ENCODE measurements at regions not wholly inside any gene's neighbourhood (a gene's known extent, or its start where the extent isn't known, plus 50 kb on each side); places are given as distances from the start of the nearest gene placed in this dataset.

- no peaks in the 10 kb centered on the region for H3K4me1 ChIP-seq (ENCODE audit: control insufficient read depth, insufficient read depth, low read length)
- H3K27ac ChIP-seq (ENCODE audit: low read length), result no peak overlapping the region
- no peak for DNase-seq
- no peaks in the 10 kb centered on the region for H3K9me3 ChIP-seq (ENCODE audit: control insufficient read depth, low read depth, low read length)
- H3K4me3 ChIP-seq (ENCODE audit: low read length), result no peak overlapping the region
- H3K27me3 ChIP-seq (ENCODE audit: control insufficient read depth, insufficient read depth, low read length), result no peaks in the 10 kb centered on the region
- WGBS (ENCODE audit: insufficient coverage, low lambda C conversion rate), result 60% methylated on average over 2 of the region's 11 CpGs
- H3K36me3 ChIP-seq (ENCODE audit: control insufficient read depth, insufficient read depth, low read length), result no peaks in the 10 kb centered on the region
Observed at GRCh38 chr1:221227872-221228337, 348.7 kb downstream of the HLX start.

- no peaks in the 10 kb centered on the region for H3K4me1 ChIP-seq (ENCODE audit: control insufficient read depth, insufficient read depth, low read length)
- no peaks in the 10 kb centered on the region for H3K36me3 ChIP-seq (ENCODE audit: control insufficient read depth, insufficient read depth, low read length)
- no peaks in the 10 kb centered on the region for H3K9me3 ChIP-seq (ENCODE audit: control insufficient read depth, low read depth, low read length)
- no peak for DNase-seq
- no CpG with 5 or more reads among the region's 5 CpGs for WGBS (ENCODE audit: insufficient coverage, low lambda C conversion rate)
- no peaks in the 10 kb centered on the region for H3K27me3 ChIP-seq (ENCODE audit: control insufficient read depth, insufficient read depth, low read length)
- H3K27ac ChIP-seq (ENCODE audit: low read length), result no peak overlapping the region
- no peak overlapping the region for H3K4me3 ChIP-seq (ENCODE audit: low read length)
Observed at GRCh38 chr1:221228594-221228993, 349.4 kb downstream of the HLX start.

- no peaks in the 10 kb centered on the region for H3K9me3 ChIP-seq (ENCODE audit: control insufficient read depth, low read depth, low read length)
- H3K4me3 ChIP-seq (ENCODE audit: low read length), result no peak overlapping the region
- WGBS (ENCODE audit: insufficient coverage, low lambda C conversion rate), result no CpG with 5 or more reads among the region's 1 CpG
- H3K27me3 ChIP-seq (ENCODE audit: control insufficient read depth, insufficient read depth, low read length), result no peaks in the 10 kb centered on the region
- H3K36me3 ChIP-seq (ENCODE audit: control insufficient read depth, insufficient read depth, low read length), result no peaks in the 10 kb centered on the region
- no peak overlapping the region for H3K27ac ChIP-seq (ENCODE audit: low read length)
- no peaks in the 10 kb centered on the region for H3K4me1 ChIP-seq (ENCODE audit: control insufficient read depth, insufficient read depth, low read length)
- DNase-seq, result peak; percentile 1 to 8
Observed at GRCh38 chr1:221230605-221231004, 351.4 kb downstream of the HLX start.

GRCh38 chr1:221234791-221235190 is 355.5 kb downstream of the HLX start:
- Histone ChIP-seq H3K4me3 (ENCODE audit: low read length) (no peak overlapping the region), H3K27ac (ENCODE audit: low read length) (no peak overlapping the region), H3K27me3 (ENCODE audit: control insufficient read depth, insufficient read depth, low read length) (no peaks in the 10 kb centered on the region), H3K36me3 (ENCODE audit: control insufficient read depth, insufficient read depth, low read length) (no peaks in the 10 kb centered on the region), H3K9me3 (ENCODE audit: control insufficient read depth, low read depth, low read length) (no peaks in the 10 kb centered on the region), H3K4me1 (ENCODE audit: control insufficient read depth, insufficient read depth, low read length) (no peaks in the 10 kb centered on the region)
- WGBS (ENCODE audit: insufficient coverage, low lambda C conversion rate), result 100% methylated on average over 1 of the region's 2 CpGs
- DNase-seq, result no peak

GRCh38 chr1:221237587-221237986 is 358.3 kb downstream of the HLX start:
- Histone ChIP-seq H3K4me1 (ENCODE audit: control insufficient read depth, insufficient read depth, low read length) (no peaks in the 10 kb centered on the region), H3K4me3 (ENCODE audit: low read length) (no peak overlapping the region), H3K9me3 (ENCODE audit: control insufficient read depth, low read depth, low read length) (no peaks in the 10 kb centered on the region), H3K36me3 (ENCODE audit: control insufficient read depth, insufficient read depth, low read length) (no peaks in the 10 kb centered on the region), H3K27me3 (ENCODE audit: control insufficient read depth, insufficient read depth, low read length) (no peaks in the 10 kb centered on the region), H3K27ac (ENCODE audit: low read length) (no peak overlapping the region)
- no peak for DNase-seq
- WGBS (ENCODE audit: insufficient coverage, low lambda C conversion rate), result no CpG with 5 or more reads among the region's 3 CpGs

GRCh38 chr1:221239181-221239580 is 359.9 kb downstream of the HLX start:
- Histone ChIP-seq H3K27ac (ENCODE audit: low read length) (no peak overlapping the region), H3K4me3 (ENCODE audit: low read length) (no peak overlapping the region)
- 71% methylated on average over 3 of the region's 4 CpGs for WGBS (ENCODE audit: insufficient coverage, low lambda C conversion rate)

GRCh38 chr1:221239792-221240191 is 360.5 kb downstream of the HLX start:
- H3K4me3 ChIP-seq (ENCODE audit: low read length), result no peak overlapping the region
- WGBS (ENCODE audit: insufficient coverage, low lambda C conversion rate), result 73% methylated on average over 3 of the region's 9 CpGs
- H3K27ac ChIP-seq (ENCODE audit: low read length), result no peak overlapping the region
- DNase-seq, result no peak
- H3K36me3 ChIP-seq (ENCODE audit: control insufficient read depth, insufficient read depth, low read length), result no peaks in the 10 kb centered on the region
- no peaks in the 10 kb centered on the region for H3K4me1 ChIP-seq (ENCODE audit: control insufficient read depth, insufficient read depth, low read length)
- no peaks in the 10 kb centered on the region for H3K27me3 ChIP-seq (ENCODE audit: control insufficient read depth, insufficient read depth, low read length)
- H3K9me3 ChIP-seq (ENCODE audit: control insufficient read depth, low read depth, low read length), result no peaks in the 10 kb centered on the region

More at GRCh38 chr1:221239181-221239580, 359.9 kb downstream of the HLX start:
- H3K27me3 ChIP-seq (ENCODE audit: control insufficient read depth, insufficient read depth, low read length), result no peaks in the 10 kb centered on the region
- DNase-seq, result no peak
- no peaks in the 10 kb centered on the region for H3K36me3 ChIP-seq (ENCODE audit: control insufficient read depth, insufficient read depth, low read length)
- H3K9me3 ChIP-seq (ENCODE audit: control insufficient read depth, low read depth, low read length), result no peaks in the 10 kb centered on the region
- H3K4me1 ChIP-seq (ENCODE audit: control insufficient read depth, insufficient read depth, low read length), result no peaks in the 10 kb centered on the region

- H3K4me1 ChIP-seq (ENCODE audit: control insufficient read depth, insufficient read depth, low read length), result no peaks in the 10 kb centered on the region
- DNase-seq, result no peak
- 100% methylated on average over 1 of the region's 1 CpG for WGBS (ENCODE audit: insufficient coverage, low lambda C conversion rate)
- H3K4me3 ChIP-seq (ENCODE audit: low read length), result no peak overlapping the region
- H3K9me3 ChIP-seq (ENCODE audit: control insufficient read depth, low read depth, low read length), result no peaks in the 10 kb centered on the region
- H3K27ac ChIP-seq (ENCODE audit: low read length), result no peak overlapping the region
- no peaks in the 10 kb centered on the region for H3K36me3 ChIP-seq (ENCODE audit: control insufficient read depth, insufficient read depth, low read length)
- no peaks in the 10 kb centered on the region for H3K27me3 ChIP-seq (ENCODE audit: control insufficient read depth, insufficient read depth, low read length)
Observed at GRCh38 chr1:221240690-221241089, 361.4 kb downstream of the HLX start.

GRCh38 chr1:221241157-221241556 is 361.9 kb downstream of the HLX start:
- H3K4me3 ChIP-seq (ENCODE audit: low read length), result no peak overlapping the region
- no peaks in the 10 kb centered on the region for H3K36me3 ChIP-seq (ENCODE audit: control insufficient read depth, insufficient read depth, low read length)
- no peak for DNase-seq
- no CpG with 5 or more reads among the region's 1 CpG for WGBS (ENCODE audit: insufficient coverage, low lambda C conversion rate)
- no peak overlapping the region for H3K27ac ChIP-seq (ENCODE audit: low read length)
- H3K4me1 ChIP-seq (ENCODE audit: control insufficient read depth, insufficient read depth, low read length), result no peaks in the 10 kb centered on the region
- H3K27me3 ChIP-seq (ENCODE audit: control insufficient read depth, insufficient read depth, low read length), result no peaks in the 10 kb centered on the region
- H3K9me3 ChIP-seq (ENCODE audit: control insufficient read depth, low read depth, low read length), result no peaks in the 10 kb centered on the region

GRCh38 chr1:221241592-221241991 is 362.3 kb downstream of the HLX start:
- DNase-seq, result no peak
- Histone ChIP-seq H3K4me3 (ENCODE audit: low read length) (no peak overlapping the region), H3K27ac (ENCODE audit: low read length) (no peak overlapping the region), H3K9me3 (ENCODE audit: control insufficient read depth, low read depth, low read length) (no peaks in the 10 kb centered on the region), H3K36me3 (ENCODE audit: control insufficient read depth, insufficient read depth, low read length) (no peaks in the 10 kb centered on the region), H3K27me3 (ENCODE audit: control insufficient read depth, insufficient read depth, low read length) (no peaks in the 10 kb centered on the region), H3K4me1 (ENCODE audit: control insufficient read depth, insufficient read depth, low read length) (no peaks in the 10 kb centered on the region)
- WGBS (ENCODE audit: insufficient coverage, low lambda C conversion rate), result 100% methylated on average over 1 of the region's 2 CpGs

- WGBS (ENCODE audit: insufficient coverage, low lambda C conversion rate), result 75% methylated on average over 2 of the region's 2 CpGs
- Histone ChIP-seq H3K27me3 (ENCODE audit: control insufficient read depth, insufficient read depth, low read length) (no peaks in the 10 kb centered on the region), H3K27ac (ENCODE audit: low read length) (no peak overlapping the region), H3K36me3 (ENCODE audit: control insufficient read depth, insufficient read depth, low read length) (no peaks in the 10 kb centered on the region), H3K9me3 (ENCODE audit: control insufficient read depth, low read depth, low read length) (no peaks in the 10 kb centered on the region), H3K4me3 (ENCODE audit: low read length) (no peak overlapping the region), H3K4me1 (ENCODE audit: control insufficient read depth, insufficient read depth, low read length) (no peaks in the 10 kb centered on the region)
- DNase-seq, result no peak
Observed at GRCh38 chr1:221246067-221246466, 366.8 kb downstream of the HLX start.

Data from large intestine (tissue), 3 donors.